H1 (cell line): ENCODE measurements at regions not wholly inside any gene's neighbourhood (a gene's known extent, or its start where the extent isn't known, plus 50 kb on each side); places are given as distances from the start of the nearest gene placed in this dataset.
A peak's percentile ranks its signal among the peaks of the same experiment; 100 is the strongest.

ENCODE experiments used
- CTCF ChIA-PET: fragments of 300-600 bp; sonication (Branson Sonifier 250); formaldehyde crosslinking; loops from one replicate; lab custom pipeline; 2021; ENCODE audit not compliant: partially characterized antibody; lab: Charles Lee
- POLR2A ChIA-PET: fragments of 300-600 bp; sonication (Branson Sonifier 250); formaldehyde crosslinking; loops from one replicate; lab custom pipeline; 2021; ENCODE audit warnings: inconsistent platforms; ENCODE audit not compliant: partially characterized antibody; lab: Charles Lee
- DNase-seq, 2 experiments: peaks; one replicate each; pipeline versions ENCODE4 v3.0.0 to v3.0.0-alpha.2; 2010 to 2022; ENCODE audit warnings: low spot score in 2 of 2, low read depth in 1 of 2, mixed read lengths in 1 of 2
- FAIRE-seq: peaks from 2 replicates; lab custom pipeline; 2011; peaks lifted over from hg19 to GRCh38; lab: Jason Lieb, UNC
- H2AFZ ChIP-seq: 2 replicates; pipeline ENCODE4 v1.8.1; 2012; ENCODE audit warnings: low read length, inconsistent platforms
- H2AK5ac ChIP-seq: 2 replicates; pipeline ENCODE4 v1.6.1; 2013; ENCODE audit warnings: low read depth, low read length
- H2BK120ac ChIP-seq: replicated peaks from 2 replicates; pipeline ENCODE3; 2013; ENCODE audit warnings: low read depth, low read length, inconsistent platforms
- H2BK12ac ChIP-seq: 2 replicates; pipeline ENCODE4 v1.6.1; 2013; ENCODE audit warnings: low read depth, low read length
- H2BK15ac ChIP-seq: 2 replicates; pipeline ENCODE4 v1.6.1; 2013; ENCODE audit warnings: low read length
- H2BK20ac ChIP-seq: 2 replicates; pipeline ENCODE4 v1.6.1; 2013; ENCODE audit warnings: low read length
- H2BK5ac ChIP-seq: 2 replicates; pipeline ENCODE4 v1.6.1; 2013; ENCODE audit warnings: low read depth, low read length
- H3K14ac ChIP-seq: 2 replicates; pipeline ENCODE4 v1.6.1; 2013; ENCODE audit warnings: inconsistent platforms; ENCODE audit not compliant: insufficient read length
- H3K18ac ChIP-seq: 2 replicates; pipeline ENCODE4 v1.6.1; 2013; ENCODE audit warnings: low read length; ENCODE audit errors: extremely low read depth
- H3K23ac ChIP-seq: 2 replicates; pipeline ENCODE4 v1.6.1; 2013; ENCODE audit warnings: inconsistent platforms; ENCODE audit not compliant: insufficient read length
- H3K23me2 ChIP-seq: 2 replicates; pipeline ENCODE4 v1.6.1; 2013; ENCODE audit warnings: low read depth, low read length
- H3K27ac ChIP-seq: 2 replicates; pipeline ENCODE4 v1.6.1; 2011; ENCODE audit warnings: low read depth, low read length, inconsistent platforms
- H3K27me3 ChIP-seq, 4 experiments: replicated peaks in 1 of 4; 1 replicate in 1 of 4; 2 replicates in 3 of 4; pipeline versions ENCODE4 v1.6.1 to v1.8.1; 2011 to 2013; ENCODE audit warnings: low read length in 3 of 4, mild to moderate bottlenecking in 3 of 4, inconsistent platforms in 2 of 4, mixed read lengths in 2 of 4, moderate library complexity in 1 of 4; ENCODE audit not compliant: control insufficient read depth in 3 of 4, insufficient read depth in 3 of 4; ENCODE audit errors: extremely low read depth in 1 of 4
- H3K36me3 ChIP-seq, 4 experiments: 2 replicates each; pipeline versions ENCODE4 v1.6.1 to v1.8.1; 2011 to 2013; ENCODE audit warnings: mild to moderate bottlenecking in 4 of 4, low read length in 3 of 4, moderate library complexity in 2 of 4, control low read depth in 1 of 4, inconsistent platforms in 1 of 4; ENCODE audit not compliant: insufficient read depth in 4 of 4, control insufficient read depth in 2 of 4
- H3K4ac ChIP-seq: replicated peaks from 2 replicates; pipeline ENCODE3; 2013; ENCODE audit warnings: low read length, low read depth, mixed read lengths, inconsistent platforms; ENCODE audit not compliant: insufficient read length
- H3K4me1 ChIP-seq, 4 experiments: replicated peaks in 1 of 4; 1 replicate in 1 of 4; 2 replicates in 3 of 4; pipeline versions ENCODE4 v1.6.1 to v1.8.1; 2011 to 2013; ENCODE audit warnings: low read length in 3 of 4, inconsistent platforms in 2 of 4, mixed read lengths in 1 of 4; ENCODE audit not compliant: insufficient read depth in 4 of 4, control insufficient read depth in 3 of 4
- H3K4me2 ChIP-seq, 2 experiments: 2 replicates each; pipeline versions ENCODE4 v1.6.1 to v1.8.1; 2011 to 2013; ENCODE audit warnings: low read depth in 2 of 2, low read length in 2 of 2, control low read depth in 1 of 2, inconsistent platforms in 1 of 2, mild to moderate bottlenecking in 1 of 2; ENCODE audit not compliant: insufficient read depth in 1 of 2
- H3K4me3 ChIP-seq, 4 experiments: fragments of 200-600, 300-600 bp in 1 of 4; sonication (generic), shearing (Covaris generic), sonication (Bioruptor Twin) in 1 of 4; 2 replicates each; pipeline versions ENCODE4 v1.5.1 to v1.8.1; 2011 to 2016; ENCODE audit warnings: low read length in 4 of 4, low read depth in 3 of 4, control low read depth in 2 of 4, inconsistent platforms in 2 of 4, mild to moderate bottlenecking in 2 of 4, mixed read lengths in 1 of 4, moderate library complexity in 1 of 4; ENCODE audit not compliant: insufficient read depth in 2 of 4; ENCODE audit errors: extremely low read depth in 1 of 4
- H3K56ac ChIP-seq: replicated peaks from 2 replicates; pipeline ENCODE3; 2013; ENCODE audit warnings: low read depth, mild to moderate bottlenecking, mixed read lengths, low read length, inconsistent platforms; ENCODE audit not compliant: insufficient read length
- H3K79me1 ChIP-seq: 2 replicates; pipeline ENCODE4 v1.6.1; 2013; ENCODE audit warnings: low read depth, low read length, control low read depth
- H3K79me2 ChIP-seq, 2 experiments: 2 replicates each; pipeline versions ENCODE4 v1.6.1 to v1.8.1; 2012 to 2013; ENCODE audit warnings: low read length in 2 of 2, mild to moderate bottlenecking in 2 of 2, inconsistent platforms in 1 of 2; ENCODE audit not compliant: insufficient read depth in 2 of 2, control insufficient read depth in 1 of 2
- H3K9ac ChIP-seq, 4 experiments: replicated peaks in 1 of 4; 1 replicate in 1 of 4; 2 replicates in 3 of 4; pipeline versions ENCODE4 v1.6.1 to v1.8.1; 2011 to 2013; ENCODE audit warnings: low read depth in 3 of 4, low read length in 3 of 4, control low read depth in 2 of 4, mild to moderate bottlenecking in 2 of 4, moderate library complexity in 2 of 4, inconsistent platforms in 1 of 4; ENCODE audit errors: extremely low read depth in 1 of 4
- H3K9me3 ChIP-seq, 2 experiments: 2 replicates each; pipeline versions ENCODE4 v1.6.1 to v1.8.1; 2012 to 2013; ENCODE audit warnings: mild to moderate bottlenecking in 2 of 2, moderate library complexity in 2 of 2, control low read depth in 1 of 2, inconsistent platforms in 1 of 2, low read depth in 1 of 2, low read length in 1 of 2, mixed read lengths in 1 of 2; ENCODE audit not compliant: insufficient read depth in 2 of 2
- H4K20me1 ChIP-seq, 2 experiments: replicated peaks in 1 of 2; 2 replicates each; pipeline versions ENCODE3 to v1.8.1; 2011 to 2013; ENCODE audit warnings: inconsistent platforms in 2 of 2, low read length in 2 of 2, mild to moderate bottlenecking in 1 of 2; ENCODE audit not compliant: insufficient read depth in 2 of 2, control insufficient read depth in 1 of 2
- H4K5ac ChIP-seq: 2 replicates; pipeline ENCODE4 v1.6.1; 2013; ENCODE audit warnings: low read length, low read depth, mixed read lengths, inconsistent platforms; ENCODE audit not compliant: insufficient read length
- H4K8ac ChIP-seq: 2 replicates; pipeline ENCODE4 v1.8.0; 2013; ENCODE audit warnings: mild to moderate bottlenecking, moderate library complexity, low read length, inconsistent platforms; ENCODE audit not compliant: insufficient read depth; ENCODE audit errors: extremely low read depth
- H4K91ac ChIP-seq: replicated peaks from 2 replicates; pipeline ENCODE3; 2013; ENCODE audit warnings: low read length, mixed read lengths, inconsistent platforms; ENCODE audit not compliant: insufficient read length
- CTCF ChIP-seq, 3 experiments: IDR thresholded peaks; 1 replicate in 2 of 3; 2 replicates in 1 of 3; pipeline versions ENCODE4 v1.5.1 to v1.6.1; 2011; ENCODE audit warnings: low read length in 3 of 3, mild to moderate bottlenecking in 3 of 3, inconsistent platforms in 2 of 3, low read depth in 1 of 3, moderate library complexity in 1 of 3; ENCODE audit not compliant: insufficient read depth in 1 of 3; ENCODE audit errors: control extremely low read depth in 1 of 3
- POLR2A ChIP-seq, 2 experiments: IDR thresholded peaks; 1 replicate in 1 of 2; 2 replicates in 1 of 2; pipeline ENCODE4 v1.6.1; 2011; ENCODE audit warnings: low read depth in 2 of 2, low read length in 2 of 2, mild to moderate bottlenecking in 2 of 2; ENCODE audit errors: control extremely low read depth in 1 of 2
- RAD21 ChIP-seq, 2 experiments: IDR thresholded peaks in 1 of 2; conservative IDR thresholded peaks in 1 of 2; 2 replicates each; pipeline ENCODE4 v1.6.1; 2011; ENCODE audit warnings: low read depth in 2 of 2, low read length in 2 of 2, improper control_type of control experiment in 1 of 2, inconsistent platforms in 1 of 2, mild to moderate bottlenecking in 1 of 2, moderate library complexity in 1 of 2
- WGBS, 2 experiments: shearing (Covaris generic) in 1 of 2; methylation state at CpG; one replicate each; pipeline versions ENCODE4 v1.1.6 to v1.1.7; 2013 to 2015; ENCODE audit warnings: low lambda C conversion rate in 2 of 2, mixed read lengths in 2 of 2, inconsistent platforms in 1 of 2, low coverage in 1 of 2, missing lambda C conversion rate in 1 of 2; ENCODE audit not compliant: insufficient replicate concordance in 2 of 2, insufficient coverage in 1 of 2, insufficient read length in 1 of 2; ENCODE audit errors: extremely low coverage in 1 of 2, missing lambda C conversion rate in 1 of 2; 5-methylcytosine and 5-hydroxymethylcytosine counted together

DNA sequence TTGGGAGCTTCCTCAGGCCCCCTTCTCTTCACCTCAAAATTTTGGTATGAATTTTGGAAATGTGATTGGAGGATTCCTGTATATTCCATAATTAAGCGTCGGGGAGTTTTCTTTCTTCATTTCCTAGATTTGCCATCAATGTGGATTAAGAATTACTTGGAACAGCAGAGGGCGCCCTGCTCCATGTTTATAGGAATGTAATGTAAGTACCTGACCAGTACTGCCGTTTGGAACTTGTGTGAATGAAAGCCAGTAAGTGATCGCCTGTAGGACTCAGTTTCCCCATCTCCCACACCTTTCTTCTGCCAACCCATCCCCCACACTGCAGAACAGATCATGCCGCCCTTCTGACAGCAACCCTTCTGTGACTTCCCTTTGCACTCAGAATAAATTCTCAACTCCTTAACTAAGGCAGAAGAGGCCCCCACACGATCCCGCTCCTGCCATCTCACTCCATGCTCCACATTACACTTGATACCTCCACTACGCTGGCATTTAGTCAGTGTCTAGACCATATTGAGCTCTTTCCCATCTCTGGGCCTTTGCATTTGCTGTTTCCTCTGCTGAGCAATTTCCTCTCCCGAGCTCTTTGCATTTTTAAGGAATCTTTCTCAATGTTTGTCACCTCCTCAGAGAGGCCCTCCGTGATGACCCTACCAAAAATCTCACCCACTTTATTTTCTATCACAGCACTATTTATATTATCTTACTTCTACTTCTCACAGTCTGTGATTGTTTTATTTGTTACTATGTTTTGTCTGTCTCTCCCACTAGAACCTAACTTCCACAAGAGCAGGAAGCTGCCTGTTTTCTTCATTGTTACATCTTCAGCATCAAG, 79.5 kb upstream of the HTR4 start:
- H3K79me2 ChIP-seq, result no peaks in the 10 kb centered on the region
- H2AK5ac ChIP-seq, result no peak overlapping the region
- H2BK15ac ChIP-seq, result no peak overlapping the region
- no peak overlapping the region for H2BK5ac ChIP-seq
- TF ChIP-seq POLR2A (IDR thresholded peaks at IDR 0.05; ENCODE audit: control extremely low read depth in 1 of 2, low read depth in 2 of 2, low read length in 2 of 2), result no peak
- peak; percentile 77 to 83 for TF ChIP-seq RAD21 (IDR thresholded peaks at IDR 0.05 in 1 of 2, conservative IDR thresholded peaks at IDR 0.05 in 1 of 2; ENCODE audit: low read depth in 2 of 2, low read length in 2 of 2)
- peak in 2 of 3 experiments; percentile 55 to 75; a peak in 3 of 4 replicates for TF ChIP-seq CTCF (IDR thresholded peaks at IDR 0.05; ENCODE audit: control extremely low read depth in 1 of 3, insufficient read depth in 1 of 3, low read depth in 1 of 3, low read length in 3 of 3)
- no peak overlapping the region for H3K18ac ChIP-seq
- H3K4me1 ChIP-seq, result no peaks in the 10 kb centered on the region
- H3K4ac ChIP-seq, result no peak overlapping the region
- no peak overlapping the region for H4K8ac ChIP-seq
- H3K27ac ChIP-seq, result no peak overlapping the region
- H3K9ac ChIP-seq, result no peak overlapping the region
- no peak overlapping the region for H3K4me3 ChIP-seq
- ChIA-PET CTCF (interaction anchor here (0.7 to 24.0 kb wide), 52 partner anchors 8 to 549 kb away, joined by 3 to 444 read pairs (median 4); no protein-coding TSS in a partner anchor), POLR2A (no interaction called here)
- H3K4me2 ChIP-seq, result no peak overlapping the region
- DNase-seq, result peak; percentile 25 to 82
- no peaks in the 10 kb centered on the region for H3K23me2 ChIP-seq
- 57% methylated on average over 11 of the region's 11 CpGs; no CpG with 5 or more reads in 1 of the 2 experiments for WGBS, 2 experiments
- no peaks in the 10 kb centered on the region for H3K36me3 ChIP-seq
- H3K56ac ChIP-seq, result no peak overlapping the region
- no peaks in the 10 kb centered on the region for H3K9me3 ChIP-seq
- 0 out of 2 replicates have a peak overlapping the region, but pooled peaks have one; percentile 61 for H2AFZ ChIP-seq
- FAIRE-seq, result peak; percentile 62
- no peaks in the 10 kb centered on the region for H3K79me1 ChIP-seq
- H3K23ac ChIP-seq, result no peak overlapping the region
- no peak overlapping the region for H4K5ac ChIP-seq
- H3K14ac ChIP-seq, result no peak overlapping the region
- no peak overlapping the region for H2BK20ac ChIP-seq
- H2BK120ac ChIP-seq, result no peak overlapping the region
- H2BK12ac ChIP-seq, result no peak overlapping the region
- no peak overlapping the region for H4K91ac ChIP-seq
- no peaks in the 10 kb centered on the region for H4K20me1 ChIP-seq
- H3K27me3 ChIP-seq, result no peaks in the 10 kb centered on the region
